Esophagus squamous epithelium (tissue), 4 donors: ENCODE measurements at regions not wholly inside any gene's neighbourhood (a gene's known extent, or its start where the extent isn't known, plus 50 kb on each side); places are given as distances from the start of the nearest gene placed in this dataset.

Source experiments
- CTCF ChIP-seq, 6 experiments: fragments of 450-650 bp in 4 of 6; fragments of 200-600 bp in 2 of 6; sonication (generic) in 2 of 6; IDR thresholded peaks; one replicate each; pipeline ENCODE4 v1.5.1; 2016 to 2019; ENCODE audit warnings: antibody characterized with exemption in 6 of 6, mild to moderate bottlenecking in 4 of 6, moderate library complexity in 4 of 6
- POLR2A ChIP-seq, 4 donors: fragments of 450-650 bp; IDR thresholded peaks; one replicate each; pipeline ENCODE4 v1.6.1; 2017; ENCODE audit warnings: antibody characterized with exemption in 4 of 4, mild to moderate bottlenecking in 4 of 4, moderate library complexity in 3 of 4

- no peak for TF ChIP-seq CTCF (IDR thresholded peaks at IDR 0.05)
- no peak for TF ChIP-seq POLR2A (IDR thresholded peaks at IDR 0.05)
These were observed 361.9 kb upstream of the EYS start for GRCh38 chr6:66068907-66069306.
